H1 (cell line): ENCODE measurements at regions not wholly inside any gene's neighbourhood (a gene's known extent, or its start where the extent isn't known, plus 50 kb on each side); places are given as distances from the start of the nearest gene placed in this dataset.

ENCODE experiments used
- CTCF ChIA-PET: fragments of 300-600 bp; sonication (Branson Sonifier 250); formaldehyde crosslinking; loops from one replicate; lab custom pipeline; 2021; ENCODE audit not compliant: partially characterized antibody; lab: Charles Lee
- POLR2A ChIA-PET: fragments of 300-600 bp; sonication (Branson Sonifier 250); formaldehyde crosslinking; loops from one replicate; lab custom pipeline; 2021; ENCODE audit warnings: inconsistent platforms; ENCODE audit not compliant: partially characterized antibody; lab: Charles Lee
- DNase-seq, 2 experiments: peaks; one replicate each; pipeline versions ENCODE4 v3.0.0 to v3.0.0-alpha.2; 2010 to 2022; ENCODE audit warnings: low spot score in 2 of 2, low read depth in 1 of 2, mixed read lengths in 1 of 2
- FAIRE-seq: peaks from 2 replicates; lab custom pipeline; 2011; peaks lifted over from hg19 to GRCh38; lab: Jason Lieb, UNC
- H2AFZ ChIP-seq: 2 replicates; pipeline ENCODE4 v1.8.1; 2012; ENCODE audit warnings: low read length, inconsistent platforms
- H2AK5ac ChIP-seq: 2 replicates; pipeline ENCODE4 v1.6.1; 2013; ENCODE audit warnings: low read depth, low read length
- H2BK120ac ChIP-seq: replicated peaks from 2 replicates; pipeline ENCODE3; 2013; ENCODE audit warnings: low read depth, low read length, inconsistent platforms
- H2BK12ac ChIP-seq: 2 replicates; pipeline ENCODE4 v1.6.1; 2013; ENCODE audit warnings: low read depth, low read length
- H2BK15ac ChIP-seq: 2 replicates; pipeline ENCODE4 v1.6.1; 2013; ENCODE audit warnings: low read length
- H2BK20ac ChIP-seq: 2 replicates; pipeline ENCODE4 v1.6.1; 2013; ENCODE audit warnings: low read length
- H2BK5ac ChIP-seq: 2 replicates; pipeline ENCODE4 v1.6.1; 2013; ENCODE audit warnings: low read depth, low read length
- H3K14ac ChIP-seq: 2 replicates; pipeline ENCODE4 v1.6.1; 2013; ENCODE audit warnings: inconsistent platforms; ENCODE audit not compliant: insufficient read length
- H3K18ac ChIP-seq: 2 replicates; pipeline ENCODE4 v1.6.1; 2013; ENCODE audit warnings: low read length; ENCODE audit errors: extremely low read depth
- H3K23ac ChIP-seq: 2 replicates; pipeline ENCODE4 v1.6.1; 2013; ENCODE audit warnings: inconsistent platforms; ENCODE audit not compliant: insufficient read length
- H3K23me2 ChIP-seq: 2 replicates; pipeline ENCODE4 v1.6.1; 2013; ENCODE audit warnings: low read depth, low read length
- H3K27ac ChIP-seq: 2 replicates; pipeline ENCODE4 v1.6.1; 2011; ENCODE audit warnings: low read depth, low read length, inconsistent platforms
- H3K27me3 ChIP-seq, 4 experiments: replicated peaks in 1 of 4; 1 replicate in 1 of 4; 2 replicates in 3 of 4; pipeline versions ENCODE4 v1.6.1 to v1.8.1; 2011 to 2013; ENCODE audit warnings: low read length in 3 of 4, mild to moderate bottlenecking in 3 of 4, inconsistent platforms in 2 of 4, mixed read lengths in 2 of 4, moderate library complexity in 1 of 4; ENCODE audit not compliant: control insufficient read depth in 3 of 4, insufficient read depth in 3 of 4; ENCODE audit errors: extremely low read depth in 1 of 4
- H3K36me3 ChIP-seq, 4 experiments: 2 replicates each; pipeline versions ENCODE4 v1.6.1 to v1.8.1; 2011 to 2013; ENCODE audit warnings: mild to moderate bottlenecking in 4 of 4, low read length in 3 of 4, moderate library complexity in 2 of 4, control low read depth in 1 of 4, inconsistent platforms in 1 of 4; ENCODE audit not compliant: insufficient read depth in 4 of 4, control insufficient read depth in 2 of 4
- H3K4ac ChIP-seq: replicated peaks from 2 replicates; pipeline ENCODE3; 2013; ENCODE audit warnings: low read length, low read depth, mixed read lengths, inconsistent platforms; ENCODE audit not compliant: insufficient read length
- H3K4me1 ChIP-seq, 4 experiments: replicated peaks in 1 of 4; 1 replicate in 1 of 4; 2 replicates in 3 of 4; pipeline versions ENCODE4 v1.6.1 to v1.8.1; 2011 to 2013; ENCODE audit warnings: low read length in 3 of 4, inconsistent platforms in 2 of 4, mixed read lengths in 1 of 4; ENCODE audit not compliant: insufficient read depth in 4 of 4, control insufficient read depth in 3 of 4
- H3K4me2 ChIP-seq, 2 experiments: 2 replicates each; pipeline versions ENCODE4 v1.6.1 to v1.8.1; 2011 to 2013; ENCODE audit warnings: low read depth in 2 of 2, low read length in 2 of 2, control low read depth in 1 of 2, inconsistent platforms in 1 of 2, mild to moderate bottlenecking in 1 of 2; ENCODE audit not compliant: insufficient read depth in 1 of 2
- H3K4me3 ChIP-seq, 4 experiments: fragments of 200-600, 300-600 bp in 1 of 4; sonication (generic), shearing (Covaris generic), sonication (Bioruptor Twin) in 1 of 4; 2 replicates each; pipeline versions ENCODE4 v1.5.1 to v1.8.1; 2011 to 2016; ENCODE audit warnings: low read length in 4 of 4, low read depth in 3 of 4, control low read depth in 2 of 4, inconsistent platforms in 2 of 4, mild to moderate bottlenecking in 2 of 4, mixed read lengths in 1 of 4, moderate library complexity in 1 of 4; ENCODE audit not compliant: insufficient read depth in 2 of 4; ENCODE audit errors: extremely low read depth in 1 of 4
- H3K56ac ChIP-seq: replicated peaks from 2 replicates; pipeline ENCODE3; 2013; ENCODE audit warnings: low read depth, mild to moderate bottlenecking, mixed read lengths, low read length, inconsistent platforms; ENCODE audit not compliant: insufficient read length
- H3K79me1 ChIP-seq: 2 replicates; pipeline ENCODE4 v1.6.1; 2013; ENCODE audit warnings: low read depth, low read length, control low read depth
- H3K79me2 ChIP-seq, 2 experiments: 2 replicates each; pipeline versions ENCODE4 v1.6.1 to v1.8.1; 2012 to 2013; ENCODE audit warnings: low read length in 2 of 2, mild to moderate bottlenecking in 2 of 2, inconsistent platforms in 1 of 2; ENCODE audit not compliant: insufficient read depth in 2 of 2, control insufficient read depth in 1 of 2
- H3K9ac ChIP-seq, 4 experiments: replicated peaks in 1 of 4; 1 replicate in 1 of 4; 2 replicates in 3 of 4; pipeline versions ENCODE4 v1.6.1 to v1.8.1; 2011 to 2013; ENCODE audit warnings: low read depth in 3 of 4, low read length in 3 of 4, control low read depth in 2 of 4, mild to moderate bottlenecking in 2 of 4, moderate library complexity in 2 of 4, inconsistent platforms in 1 of 4; ENCODE audit errors: extremely low read depth in 1 of 4
- H3K9me3 ChIP-seq, 2 experiments: 2 replicates each; pipeline versions ENCODE4 v1.6.1 to v1.8.1; 2012 to 2013; ENCODE audit warnings: mild to moderate bottlenecking in 2 of 2, moderate library complexity in 2 of 2, control low read depth in 1 of 2, inconsistent platforms in 1 of 2, low read depth in 1 of 2, low read length in 1 of 2, mixed read lengths in 1 of 2; ENCODE audit not compliant: insufficient read depth in 2 of 2
- H4K20me1 ChIP-seq, 2 experiments: replicated peaks in 1 of 2; 2 replicates each; pipeline versions ENCODE3 to v1.8.1; 2011 to 2013; ENCODE audit warnings: inconsistent platforms in 2 of 2, low read length in 2 of 2, mild to moderate bottlenecking in 1 of 2; ENCODE audit not compliant: insufficient read depth in 2 of 2, control insufficient read depth in 1 of 2
- H4K5ac ChIP-seq: 2 replicates; pipeline ENCODE4 v1.6.1; 2013; ENCODE audit warnings: low read length, low read depth, mixed read lengths, inconsistent platforms; ENCODE audit not compliant: insufficient read length
- H4K8ac ChIP-seq: 2 replicates; pipeline ENCODE4 v1.8.0; 2013; ENCODE audit warnings: mild to moderate bottlenecking, moderate library complexity, low read length, inconsistent platforms; ENCODE audit not compliant: insufficient read depth; ENCODE audit errors: extremely low read depth
- H4K91ac ChIP-seq: replicated peaks from 2 replicates; pipeline ENCODE3; 2013; ENCODE audit warnings: low read length, mixed read lengths, inconsistent platforms; ENCODE audit not compliant: insufficient read length
- BACH1 ChIP-seq: IDR thresholded peaks from 2 replicates; pipeline ENCODE4 v1.6.1; 2012; ENCODE audit warnings: low read length, improper control_type of control experiment
- HDAC2 ChIP-seq, 2 experiments: fragments of 300-600 bp in 1 of 2; sonication (generic) in 1 of 2; IDR thresholded peaks; 2 replicates each; pipeline ENCODE4 v1.6.1; 2011 to 2012; ENCODE audit warnings: low read depth in 2 of 2, low read length in 2 of 2, mild to moderate bottlenecking in 2 of 2, moderate library complexity in 2 of 2, borderline replicate concordance in 1 of 2, inconsistent platforms in 1 of 2
- KDM5A ChIP-seq: fragments of 200-600 bp; IDR thresholded peaks from 2 replicates; pipeline ENCODE4 v1.7.1; 2012; ENCODE audit warnings: mild to moderate bottlenecking, low read length, inconsistent platforms, mixed read lengths
- POLR2A ChIP-seq, 2 experiments: IDR thresholded peaks; 1 replicate in 1 of 2; 2 replicates in 1 of 2; pipeline ENCODE4 v1.6.1; 2011; ENCODE audit warnings: low read depth in 2 of 2, low read length in 2 of 2, mild to moderate bottlenecking in 2 of 2; ENCODE audit errors: control extremely low read depth in 1 of 2
- RAD21 ChIP-seq, 2 experiments: IDR thresholded peaks in 1 of 2; conservative IDR thresholded peaks in 1 of 2; 2 replicates each; pipeline ENCODE4 v1.6.1; 2011; ENCODE audit warnings: low read depth in 2 of 2, low read length in 2 of 2, improper control_type of control experiment in 1 of 2, inconsistent platforms in 1 of 2, mild to moderate bottlenecking in 1 of 2, moderate library complexity in 1 of 2
- SUZ12 ChIP-seq: fragments of 200-600 bp; sonication (generic); IDR thresholded peaks from 2 replicates; pipeline ENCODE4 v1.6.1; 2012; ENCODE audit warnings: mild to moderate bottlenecking, inconsistent platforms, low read length, moderate library complexity, mixed read lengths
- TAF7 ChIP-seq: optimal IDR thresholded peaks from 2 replicates; pipeline ENCODE3; 2011; ENCODE audit warnings: low read depth, mild to moderate bottlenecking, inconsistent platforms, low read length, moderate library complexity, borderline replicate concordance
- TCF12 ChIP-seq: IDR thresholded peaks from 2 replicates; pipeline ENCODE4 v1.6.1; 2011; ENCODE audit warnings: low read depth, mild to moderate bottlenecking, low read length
- WGBS, 2 experiments: shearing (Covaris generic) in 1 of 2; methylation state at CpG; one replicate each; pipeline versions ENCODE4 v1.1.6 to v1.1.7; 2013 to 2015; ENCODE audit warnings: low lambda C conversion rate in 2 of 2, mixed read lengths in 2 of 2, inconsistent platforms in 1 of 2, low coverage in 1 of 2, missing lambda C conversion rate in 1 of 2; ENCODE audit not compliant: insufficient replicate concordance in 2 of 2, insufficient coverage in 1 of 2, insufficient read length in 1 of 2; ENCODE audit errors: extremely low coverage in 1 of 2, missing lambda C conversion rate in 1 of 2; 5-methylcytosine and 5-hydroxymethylcytosine counted together

DNA sequence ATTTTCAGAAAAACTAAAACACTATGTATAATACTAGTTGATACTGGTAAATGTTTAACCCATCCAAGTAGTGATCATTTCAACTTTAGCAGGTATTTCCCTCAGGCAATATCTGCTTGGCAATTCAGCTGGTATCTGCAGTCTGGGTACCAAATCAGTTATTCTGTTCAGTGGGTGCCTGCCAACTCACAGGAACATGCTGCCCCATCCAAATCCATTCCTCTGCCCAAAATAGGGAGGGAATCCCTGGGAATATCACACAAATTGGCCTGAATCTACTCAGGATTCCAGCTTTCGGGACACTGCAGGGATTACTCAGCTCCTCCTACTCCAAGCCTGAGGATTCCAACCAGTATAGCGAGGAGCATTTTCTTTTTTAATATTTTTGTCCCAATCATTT is 61.7 kb upstream of the PDE4D start:
- Histone ChIP-seq H4K20me1 (no peaks in the 10 kb centered on the region), H2AFZ (peak overlapping the region; percentile 49; the same call in 1 of the 2 replicates), H3K36me3 (no peaks in the 10 kb centered on the region), H2BK15ac (no peak overlapping the region), H3K4me2 (no peak overlapping the region), H3K27me3 (no peaks in the 10 kb centered on the region), H2BK120ac (no peak overlapping the region), H3K4me3 (no peak overlapping the region), H3K4me1 (no peaks in the 10 kb centered on the region), H3K79me1 (no peaks in the 10 kb centered on the region), H3K4ac (no peak overlapping the region), H3K9ac (no peak overlapping the region)
- DNase-seq (no peak), FAIRE-seq (no peak)
- WGBS, 2 experiments = 93% methylated on average over 2 of the region's 2 CpGs; no CpG with 5 or more reads in 1 of the 2 experiments
- CTCF ChIA-PET = interaction anchor here (0.7 to 1.0 kb wide), 2 partner anchors 69 to 332 kb away, joined by 3 read pairs; no protein-coding TSS in a partner anchor
- TF ChIP-seq RAD21 (IDR thresholded peaks at IDR 0.05 in 1 of 2, conservative IDR thresholded peaks at IDR 0.05 in 1 of 2; ENCODE audit: low read depth in 2 of 2, low read length in 2 of 2) (no peak), KDM5A (no peak), POLR2A (IDR thresholded peaks at IDR 0.05; ENCODE audit: control extremely low read depth in 1 of 2, low read depth in 2 of 2, low read length in 2 of 2) (no peak), SUZ12 (no peak), BACH1 (no peak), TAF7 (no peak), HDAC2 (IDR thresholded peaks at IDR 0.05; ENCODE audit: borderline replicate concordance in 1 of 2, low read depth in 2 of 2, low read length in 2 of 2) (no peak), TCF12 (no peak)
- TF ChIP-seq, all 59 proteins: peak for 0
- Histone ChIP-seq H2BK12ac (no peak overlapping the region), H3K9me3 (no peaks in the 10 kb centered on the region), H3K23me2 (no peaks in the 10 kb centered on the region), H3K56ac (no peak overlapping the region), H4K5ac (no peak overlapping the region), H2BK5ac (no peak overlapping the region), H3K18ac (no peak overlapping the region), H3K79me2 (no peaks in the 10 kb centered on the region), H4K91ac (no peak overlapping the region), H2BK20ac (no peak overlapping the region), H3K27ac (no peak overlapping the region), H2AK5ac (no peak overlapping the region), H3K23ac (no peak overlapping the region), H3K14ac (no peak overlapping the region), H4K8ac (no peak overlapping the region)
- POLR2A ChIA-PET = no interaction called here
